Cerebellar cortex (tissue), 1 donor: ENCODE measurements at regions not wholly inside any gene's neighbourhood (a gene's known extent, or its start where the extent isn't known, plus 50 kb on each side); places are given as distances from the start of the nearest gene placed in this dataset.
"Not testable (repeated sequence)": the region's sequence is repeated elsewhere in the genome, so short reads cannot be mapped to it uniquely, and the experiment has no call there.

Source experiments
- DNase-seq: peaks from one replicate; pipeline ENCODE4 v3.0.0-alpha.2; 2015; ENCODE audit warnings: low spot score

- DNase-seq: no peak
These were observed 78.4 kb downstream of the RNASET2 start for GRCh38 chr6:166877906-166878305.

GRCh38 chr6:166877349-166877748 is 79.0 kb downstream of the RNASET2 start:
- DNase-seq: no peak

- DNase-seq: no peak
These were observed 83.8 kb downstream of the RNASET2 start for GRCh38 chr6:166872531-166873009.

GRCh38 chr6:166870602-166871208 is 85.6 kb downstream of the RNASET2 start:
- DNase-seq: no peak

- no peak for DNase-seq
These were observed 89.3 kb downstream of the RNASET2 start for GRCh38 chr6:166866839-166867637.

DNA sequence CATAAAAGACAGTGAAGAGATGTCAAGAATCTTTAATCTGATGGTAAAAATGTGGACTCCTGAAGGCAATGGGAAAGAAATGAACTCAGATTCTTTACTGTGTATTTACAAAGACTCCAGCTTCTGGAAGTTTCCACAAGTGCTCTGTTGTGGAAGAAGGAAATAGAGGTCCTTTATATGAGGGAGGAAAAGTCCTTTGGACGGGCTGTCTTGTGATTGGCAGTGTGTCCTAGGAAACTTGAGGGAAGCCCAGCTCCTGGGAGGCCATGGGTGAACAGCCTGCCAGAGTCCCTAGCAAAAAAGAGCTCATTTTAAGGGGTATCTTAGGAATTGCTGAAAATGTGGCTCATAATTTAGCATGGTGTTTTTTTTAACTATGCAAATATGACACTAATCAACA is 92.0 kb downstream of the RNASET2 start:
- peak; percentile 12 for DNase-seq

GRCh38 chr6:166862978-166863530 is 93.3 kb downstream of the RNASET2 start:
- DNase-seq: no peak

- DNase-seq: no peak
These were observed 93.9 kb downstream of the RNASET2 start for GRCh38 chr6:166862287-166862977.

DNA sequence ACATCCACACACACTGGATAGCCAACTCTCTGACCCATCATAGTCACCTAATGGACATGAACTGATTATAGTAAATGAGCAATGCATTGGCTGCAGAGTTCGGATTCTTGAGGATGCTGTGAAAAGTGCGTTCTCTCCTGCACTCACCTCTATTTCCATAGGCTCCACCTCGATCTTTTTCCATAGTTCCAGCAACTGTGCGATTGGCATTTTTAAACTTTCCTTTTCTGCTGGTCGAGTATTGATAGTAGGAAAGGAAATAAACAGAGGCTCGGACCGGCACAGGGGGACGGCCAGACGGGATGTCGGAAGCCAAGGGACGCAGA is 94.4 kb downstream of the RNASET2 start:
- no peak for DNase-seq

DNA sequence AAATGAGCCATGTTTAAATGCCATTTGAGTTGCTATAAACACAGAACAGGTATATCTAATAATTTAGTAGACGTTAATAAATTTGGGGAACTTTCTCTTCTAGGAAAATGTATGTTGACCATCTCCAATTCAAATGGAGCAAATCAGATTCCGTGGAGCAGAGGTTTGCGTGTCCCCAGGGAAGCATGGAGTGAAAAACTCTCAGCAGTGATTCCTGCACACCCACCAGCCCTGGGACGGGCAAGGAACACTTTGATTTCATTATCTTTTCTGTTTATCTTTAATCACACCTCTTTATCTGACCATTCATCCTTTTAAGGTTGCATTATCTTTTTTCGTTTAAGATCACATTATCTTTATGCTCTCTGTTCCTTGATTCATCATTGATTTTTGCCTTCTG is 95.0 kb downstream of the RNASET2 start:
- no peak for DNase-seq

- DNase-seq: no peak
These were observed 96.0 kb downstream of the RNASET2 start for GRCh38 chr6:166860392-166860791.

DNA sequence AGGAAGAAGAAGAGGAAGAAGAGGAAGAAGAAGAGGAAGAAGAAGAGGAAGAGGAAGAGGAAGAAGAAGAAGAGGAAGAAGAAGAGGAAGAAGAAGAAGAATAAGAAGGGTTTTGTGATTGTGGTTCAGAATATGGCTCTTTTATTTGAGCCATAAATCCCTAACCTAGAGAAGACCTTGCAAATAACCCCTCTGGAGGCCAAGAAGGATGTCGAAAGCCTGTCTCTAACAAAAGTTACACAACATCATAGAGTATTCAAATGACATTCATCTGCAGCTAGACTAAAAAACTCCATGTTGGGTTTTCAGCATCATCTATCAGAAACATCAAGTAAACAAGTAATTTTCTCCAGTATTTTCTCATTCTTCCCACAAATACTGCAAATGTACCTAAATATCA is 100.9 kb downstream of the RNASET2 start:
- DNase-seq: no peak

- DNase-seq: no peak
These were observed 102.7 kb downstream of the RNASET2 start for GRCh38 chr6:166853371-166854325.

- no peak for DNase-seq
These were observed 103.8 kb downstream of the RNASET2 start for GRCh38 chr6:166852451-166852975.

DNA sequence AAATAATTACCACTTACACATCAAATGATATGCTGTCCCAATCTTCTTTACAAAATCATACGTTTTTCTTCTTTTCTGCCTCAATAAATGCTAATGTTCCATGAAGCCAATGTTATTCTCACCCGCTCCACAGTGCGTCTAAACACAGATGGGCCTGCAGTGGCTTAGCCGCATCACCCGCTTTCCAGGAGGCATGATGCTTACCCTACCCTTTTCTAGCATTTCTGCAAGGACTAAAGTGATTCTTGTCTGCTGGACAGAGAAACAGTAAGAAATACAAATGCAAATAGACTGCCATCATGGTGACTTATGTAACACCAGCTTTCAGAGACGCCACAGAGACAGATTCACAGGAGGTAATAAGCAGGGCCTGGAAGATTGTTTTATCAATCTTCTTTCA is 104.4 kb downstream of the RNASET2 start:
- no peak for DNase-seq

- DNase-seq: no peak
These were observed 104.9 kb downstream of the RNASET2 start for GRCh38 chr6:166851426-166851825.

DNA sequence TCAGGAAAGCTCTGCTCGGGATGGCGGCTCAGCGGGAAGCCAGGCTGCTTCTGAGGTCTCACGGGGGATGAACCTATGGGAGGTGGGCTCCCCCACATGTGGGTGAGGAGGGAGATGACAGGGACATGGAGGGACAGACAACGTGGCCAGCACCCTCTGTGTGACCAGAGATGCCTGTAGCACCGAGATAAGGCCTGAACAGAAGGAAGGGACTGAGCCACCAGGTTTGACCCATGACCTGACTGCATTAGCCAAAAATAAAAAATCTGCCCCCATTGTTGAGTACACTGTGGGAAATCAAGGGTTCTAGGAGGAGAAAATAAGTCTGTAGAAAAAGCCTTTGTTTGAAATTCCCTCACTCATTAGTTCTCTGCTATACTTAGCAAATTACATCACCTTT is 105.7 kb downstream of the RNASET2 start:
- DNase-seq: no peak

- no peak for DNase-seq
These were observed 106.6 kb downstream of the RNASET2 start for GRCh38 chr6:166849749-166850183.

DNA sequence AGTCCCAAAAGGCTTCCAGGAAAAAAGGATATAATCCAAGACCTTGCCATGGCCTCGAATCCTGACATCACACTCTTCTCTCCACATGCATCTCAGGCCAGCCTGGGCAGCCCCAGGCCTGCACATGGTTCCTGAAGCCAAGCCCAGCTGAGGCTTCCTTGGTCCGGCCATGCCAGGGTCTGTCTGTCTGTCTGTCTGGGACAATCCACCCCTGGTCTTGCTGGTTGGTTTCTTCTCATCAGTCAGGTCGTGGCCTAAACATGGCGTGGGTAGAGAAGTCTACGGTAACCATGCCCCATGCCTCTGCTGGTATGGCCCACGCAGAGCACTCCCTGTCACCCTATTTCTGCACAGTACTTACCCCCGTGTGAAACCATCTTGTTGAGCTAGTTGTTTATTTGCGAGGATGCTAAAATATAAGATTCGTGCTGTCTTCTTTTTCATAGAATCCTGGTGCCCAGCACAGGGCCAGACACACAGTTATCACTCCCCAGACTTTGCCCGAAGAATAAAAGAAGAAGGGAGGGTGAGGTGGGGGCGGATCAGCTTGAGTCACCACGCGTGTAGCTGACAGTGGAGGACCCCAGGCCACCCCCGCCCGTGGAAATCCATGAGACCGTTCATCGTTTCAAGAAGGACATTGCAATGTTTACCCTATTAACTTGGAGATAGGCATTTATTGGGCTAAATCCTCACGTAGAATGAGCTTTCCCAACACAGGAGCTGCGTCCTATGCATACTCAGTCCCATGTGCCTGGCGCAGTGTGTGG is 107.2 kb downstream of the RNASET2 start:
- DNase-seq: no peak

DNA sequence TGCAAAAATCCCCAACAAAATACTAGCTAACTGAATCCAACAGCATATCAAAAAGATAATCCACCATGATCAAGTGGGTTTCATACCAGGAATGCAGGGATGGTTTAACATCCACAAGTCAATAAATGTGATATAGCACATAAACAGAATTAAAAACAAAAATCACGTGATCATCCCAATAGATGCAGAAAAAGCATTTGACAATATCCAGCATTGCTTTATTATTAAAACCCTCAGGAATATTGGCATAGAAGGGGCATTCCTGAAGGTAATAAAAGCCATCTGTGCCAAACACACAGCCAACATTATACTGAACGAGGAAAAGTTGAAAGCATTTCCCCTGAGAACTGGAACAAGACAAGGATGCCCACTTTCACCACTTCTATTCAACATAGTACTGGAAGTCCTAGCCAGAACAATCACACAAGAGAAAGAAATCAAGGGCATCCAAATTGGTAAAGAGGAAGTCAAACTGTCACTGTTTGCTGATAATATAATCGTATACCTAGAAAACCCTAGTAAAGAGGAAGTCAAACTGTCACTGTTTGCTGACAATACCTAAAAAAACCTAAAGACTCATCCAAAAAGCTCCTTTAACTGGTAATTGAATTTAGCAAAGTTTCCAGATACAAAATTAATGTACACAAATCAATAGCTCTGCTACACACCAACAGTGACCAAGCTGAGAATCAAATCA is 109.8 kb downstream of the RNASET2 start:
- DNase-seq: not testable (repeated sequence)
